H9 (cell line): ENCODE measurements at regions not wholly inside any gene's neighbourhood (a gene's known extent, or its start where the extent isn't known, plus 50 kb on each side); places are given as distances from the start of the nearest gene placed in this dataset.

Source experiments
- DNase-seq: peaks from one replicate; pipeline ENCODE4 v3.0.0-alpha.2; 2017
- H2AFZ ChIP-seq: one replicate; pipeline ENCODE4 v1.6.1; 2013; ENCODE audit warnings: mild to moderate bottlenecking, low read length, control low read depth, moderate library complexity
- H2AK5ac ChIP-seq: 2 replicates; pipeline ENCODE4 v1.6.1; 2013; ENCODE audit warnings: low read length, control low read depth, mixed read lengths; ENCODE audit not compliant: insufficient read length
- H2BK120ac ChIP-seq: one replicate; pipeline ENCODE4 v1.6.1; 2013; ENCODE audit warnings: low read depth, mild to moderate bottlenecking, low read length, control low read depth, inconsistent platforms; ENCODE audit not compliant: poor library complexity, severe bottlenecking
- H2BK12ac ChIP-seq: 2 replicates; pipeline ENCODE4 v1.6.1; 2013; ENCODE audit warnings: low read length, control low read depth, mixed read lengths, low read depth; ENCODE audit not compliant: insufficient read length
- H2BK15ac ChIP-seq: 2 replicates; pipeline ENCODE4 v1.6.1; 2013; ENCODE audit warnings: low read depth, low read length, control low read depth
- H2BK20ac ChIP-seq: one replicate; pipeline ENCODE4 v1.6.1; 2013; ENCODE audit warnings: low read depth, mild to moderate bottlenecking, low read length, control low read depth, inconsistent platforms; ENCODE audit not compliant: poor library complexity, severe bottlenecking
- H2BK5ac ChIP-seq: 2 replicates; pipeline ENCODE4 v1.6.1; 2013; ENCODE audit warnings: low read length, control low read depth, mixed read lengths; ENCODE audit not compliant: insufficient read length
- H3K14ac ChIP-seq: 2 replicates; pipeline ENCODE4 v1.6.1; 2013; ENCODE audit warnings: low read length, control low read depth; ENCODE audit not compliant: insufficient read depth
- H3K18ac ChIP-seq: 2 replicates; pipeline ENCODE4 v1.6.1; 2013; ENCODE audit warnings: low read depth, mild to moderate bottlenecking, mixed read lengths, low read length, control low read depth; ENCODE audit not compliant: insufficient read length
- H3K23ac ChIP-seq: 2 replicates; pipeline ENCODE4 v1.6.1; 2013; ENCODE audit warnings: low read length, control low read depth, mixed read lengths, low read depth; ENCODE audit not compliant: insufficient read length
- H3K23me2 ChIP-seq: 2 replicates; pipeline ENCODE4 v1.6.1; 2013; ENCODE audit warnings: low read depth, mild to moderate bottlenecking, mixed read lengths, low read length, control low read depth; ENCODE audit not compliant: insufficient read length, poor library complexity, severe bottlenecking
- H3K27ac ChIP-seq: 2 replicates; pipeline ENCODE4 v1.5.1; 2013; ENCODE audit warnings: low read length, control low read depth, mixed read lengths, low read depth; ENCODE audit not compliant: insufficient read length
- H3K27me3 ChIP-seq: 2 replicates; pipeline ENCODE4 v1.6.1; 2013; ENCODE audit warnings: low read length, control low read depth, inconsistent platforms; ENCODE audit not compliant: insufficient read depth
- H3K4ac ChIP-seq: 2 replicates; pipeline ENCODE4 v1.6.1; 2013; ENCODE audit warnings: low read depth, mild to moderate bottlenecking, control low read depth, inconsistent platforms, low read length, moderate library complexity
- H3K4me1 ChIP-seq: 2 replicates; pipeline ENCODE4 v1.6.1; 2013; ENCODE audit warnings: low read length, control low read depth, inconsistent platforms; ENCODE audit not compliant: insufficient read depth
- H3K4me2 ChIP-seq: 2 replicates; pipeline ENCODE4 v1.6.1; 2013; ENCODE audit warnings: low read length, control low read depth, mixed read lengths; ENCODE audit not compliant: insufficient read length, insufficient read depth
- H3K56ac ChIP-seq: 2 replicates; pipeline ENCODE4 v1.6.1; 2013; ENCODE audit warnings: low read depth, mild to moderate bottlenecking, mixed read lengths, low read length, control low read depth; ENCODE audit not compliant: insufficient read length
- H3K79me1 ChIP-seq: 2 replicates; pipeline ENCODE4 v1.6.1; 2013; ENCODE audit warnings: low read depth, mild to moderate bottlenecking, moderate library complexity, low read length, control low read depth, inconsistent platforms; ENCODE audit not compliant: insufficient read depth, poor library complexity, severe bottlenecking
- H3K79me2 ChIP-seq: 2 replicates; pipeline ENCODE4 v1.6.1; 2013; ENCODE audit warnings: low read length, control low read depth, inconsistent platforms; ENCODE audit not compliant: insufficient read depth
- H3K9ac ChIP-seq: 2 replicates; pipeline ENCODE4 v1.6.1; 2013; ENCODE audit warnings: low read length, control low read depth, mixed read lengths; ENCODE audit not compliant: insufficient read length; ENCODE audit errors: extremely low read depth
- H3K9me3 ChIP-seq: one replicate; pipeline ENCODE4 v1.6.1; 2013; ENCODE audit warnings: low read depth, low read length, inconsistent platforms; ENCODE audit not compliant: control insufficient read depth
- H3T11ph ChIP-seq: one replicate; pipeline ENCODE4 v1.6.1; 2013; ENCODE audit warnings: mild to moderate bottlenecking, low read length, control low read depth, inconsistent platforms
- H4K20me1 ChIP-seq: one replicate; pipeline ENCODE4 v1.6.1; 2013; ENCODE audit not compliant: control insufficient read depth, insufficient read length, insufficient read depth
- H4K5ac ChIP-seq: 2 replicates; pipeline ENCODE4 v1.6.1; 2013; ENCODE audit warnings: low read depth, mild to moderate bottlenecking, mixed read lengths, low read length, control low read depth; ENCODE audit not compliant: insufficient read length
- H4K8ac ChIP-seq: replicated peaks from 2 replicates; pipeline ENCODE4 v1.6.1; 2013; ENCODE audit warnings: low read length, control low read depth, mixed read lengths, low read depth; ENCODE audit not compliant: insufficient read length
- H4K91ac ChIP-seq: 2 replicates; pipeline ENCODE4 v1.6.1; 2013; ENCODE audit warnings: low read depth, mild to moderate bottlenecking, moderate library complexity, mixed read lengths, low read length, control low read depth; ENCODE audit not compliant: insufficient read length
- H3K27ac Mint-ChIP-seq, 3 experiments: 2 replicates in 2 of 3; 3 replicates in 1 of 3; pipeline ENCODE4 v1.8.0; 2020 to 2021; ENCODE audit warnings: mixed read lengths in 3 of 3, mild to moderate bottlenecking in 1 of 3, moderate library complexity in 1 of 3
- H3K27me3 Mint-ChIP-seq: 2 replicates; pipeline ENCODE4 v1.8.0; 2021; ENCODE audit warnings: low read depth, mild to moderate bottlenecking, moderate library complexity, mixed read lengths
- H3K36me3 Mint-ChIP-seq, 3 experiments: 2 replicates in 2 of 3; 3 replicates in 1 of 3; pipeline ENCODE4 v1.8.0; 2020 to 2021; ENCODE audit warnings: low read depth in 3 of 3, mixed read lengths in 3 of 3; ENCODE audit not compliant: insufficient read depth in 1 of 3
- H3K4me1 Mint-ChIP-seq, 2 experiments: 2 replicates each; pipeline ENCODE4 v1.8.0; 2020; ENCODE audit warnings: mixed read lengths in 2 of 2
- H3K4me3 Mint-ChIP-seq, 2 experiments: 2 replicates in 1 of 2; 3 replicates in 1 of 2; pipeline ENCODE4 v1.8.0; 2020 to 2021; ENCODE audit warnings: mild to moderate bottlenecking in 2 of 2, mixed read lengths in 2 of 2, moderate library complexity in 1 of 2
- H3K9me3 Mint-ChIP-seq, 2 experiments: 2 replicates in 1 of 2; 3 replicates in 1 of 2; pipeline ENCODE4 v1.8.0; 2020; ENCODE audit warnings: mild to moderate bottlenecking in 2 of 2, mixed read lengths in 2 of 2, moderate library complexity in 1 of 2
- WGBS: extraction: QIAGEN DNeasy Blood & Tissue Kit; methylation state at CpG from one replicate; pipeline ENCODE4 v1.1.7; 2013; ENCODE audit warnings: missing lambda C conversion rate, low lambda C conversion rate, mixed read lengths; ENCODE audit not compliant: insufficient read length; ENCODE audit errors: extremely low coverage; 5-methylcytosine and 5-hydroxymethylcytosine counted together
- TF ChIP-seq, protein P1 (sequence below): fragments of 200-600 bp; sonication (generic); conservative IDR thresholded peaks from 3 replicates; pipeline ENCODE4 v1.8.0; 2021; ENCODE audit warnings: antibody characterized with exemption, mild to moderate bottlenecking

DNA sequence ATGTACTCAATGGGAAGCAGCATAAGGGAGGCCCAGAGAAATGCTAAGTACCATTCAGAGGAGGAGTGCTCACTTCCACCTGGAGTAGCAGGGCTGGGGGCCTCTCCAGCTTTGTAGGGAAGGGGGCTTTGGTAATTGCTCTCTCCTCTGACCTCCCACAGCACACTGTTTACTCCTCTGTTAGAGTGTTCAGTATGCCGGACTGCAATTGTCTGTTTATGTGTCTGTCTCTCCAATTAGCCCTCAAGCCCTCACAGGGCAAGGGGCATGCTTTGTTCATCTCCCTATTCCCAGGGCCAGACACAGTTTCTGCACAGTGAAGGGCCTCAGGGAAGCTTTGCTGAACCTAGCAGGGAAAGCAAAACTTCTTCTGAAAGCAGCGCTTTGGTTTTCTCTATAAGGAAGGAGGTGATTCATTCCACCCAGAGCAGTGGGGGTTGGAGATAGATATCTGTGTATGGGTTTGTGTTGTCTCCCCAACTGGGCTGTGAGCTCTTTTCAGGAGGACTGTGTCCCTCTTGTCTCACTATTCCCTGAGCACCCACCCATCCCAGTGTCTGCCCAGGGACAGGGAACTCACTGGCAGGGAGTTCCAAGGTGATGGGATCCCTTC is 50.0 kb upstream of the VMA21 start:
- no peak overlapping the region for H3K4me2 ChIP-seq
- H3K27me3 Mint-ChIP-seq, result peaks cover 15% of the 10 kb centered on the region
- H3K79me1 ChIP-seq, result no peaks in the 10 kb centered on the region
- DNase-seq, result no peak
- no peak overlapping the region for H3K23ac ChIP-seq
- H3K4me1 ChIP-seq, result no peaks in the 10 kb centered on the region
- H3T11ph ChIP-seq, result no peak overlapping the region
- no peak overlapping the region for H2BK120ac ChIP-seq
- H3K18ac ChIP-seq, result no peak overlapping the region
- no peak overlapping the region for H3K27ac ChIP-seq
- no peak overlapping the region for H3K9ac ChIP-seq
- H3K9me3 ChIP-seq, result peaks cover 40% of the 10 kb centered on the region
- H3K14ac ChIP-seq, result no peak overlapping the region
- H4K20me1 ChIP-seq, result no peaks in the 10 kb centered on the region
- H2BK5ac ChIP-seq, result no peak overlapping the region
- H2BK20ac ChIP-seq, result no peak overlapping the region
- H3K36me3 Mint-ChIP-seq, result peaks cover 0 to 5% (median 0%) of the 10 kb centered on the region in 3 experiments; a peak in 3 of 7 replicates
- no peak overlapping the region for H2BK12ac ChIP-seq
- H2AK5ac ChIP-seq, result no peak overlapping the region
- H3K4ac ChIP-seq, result no peak overlapping the region
- WGBS, result no CpG with 5 or more reads among the region's 2 CpGs
- H4K8ac ChIP-seq, result no peak overlapping the region
- no peak overlapping the region for H4K5ac ChIP-seq
- H3K27me3 ChIP-seq, result no peaks in the 10 kb centered on the region
- H3K4me3 Mint-ChIP-seq, result no peak overlapping the region
- no peaks in the 10 kb centered on the region for H3K23me2 ChIP-seq
- H3K27ac Mint-ChIP-seq, result no peak overlapping the region
- H3K4me1 Mint-ChIP-seq, result 0 out of 4 replicates have a peak, but pooled peaks cover 0 to 2% of the 10 kb centered on the region in 2 experiments
- H3K9me3 Mint-ChIP-seq, result peaks cover 71 to 76% of the 10 kb centered on the region in 2 experiments
- TF ChIP-seq, protein P1, sequence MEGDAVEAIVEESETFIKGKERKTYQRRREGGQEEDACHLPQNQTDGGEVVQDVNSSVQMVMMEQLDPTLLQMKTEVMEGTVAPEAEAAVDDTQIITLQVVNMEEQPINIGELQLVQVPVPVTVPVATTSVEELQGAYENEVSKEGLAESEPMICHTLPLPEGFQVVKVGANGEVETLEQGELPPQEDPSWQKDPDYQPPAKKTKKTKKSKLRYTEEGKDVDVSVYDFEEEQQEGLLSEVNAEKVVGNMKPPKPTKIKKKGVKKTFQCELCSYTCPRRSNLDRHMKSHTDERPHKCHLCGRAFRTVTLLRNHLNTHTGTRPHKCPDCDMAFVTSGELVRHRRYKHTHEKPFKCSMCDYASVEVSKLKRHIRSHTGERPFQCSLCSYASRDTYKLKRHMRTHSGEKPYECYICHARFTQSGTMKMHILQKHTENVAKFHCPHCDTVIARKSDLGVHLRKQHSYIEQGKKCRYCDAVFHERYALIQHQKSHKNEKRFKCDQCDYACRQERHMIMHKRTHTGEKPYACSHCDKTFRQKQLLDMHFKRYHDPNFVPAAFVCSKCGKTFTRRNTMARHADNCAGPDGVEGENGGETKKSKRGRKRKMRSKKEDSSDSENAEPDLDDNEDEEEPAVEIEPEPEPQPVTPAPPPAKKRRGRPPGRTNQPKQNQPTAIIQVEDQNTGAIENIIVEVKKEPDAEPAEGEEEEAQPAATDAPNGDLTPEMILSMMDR, result no peak
- no peak overlapping the region for H4K91ac ChIP-seq
- H3K56ac ChIP-seq, result no peak overlapping the region
- H2AFZ ChIP-seq, result no peak overlapping the region
- H2BK15ac ChIP-seq, result no peak overlapping the region
- no peaks in the 10 kb centered on the region for H3K79me2 ChIP-seq
